Thyroid gland (tissue), 4 donors: ENCODE measurements at regions not wholly inside any gene's neighbourhood (a gene's known extent, or its start where the extent isn't known, plus 50 kb on each side); places are given as distances from the start of the nearest gene placed in this dataset.

Experiments used
- POLR2A ChIP-seq, 2 donors: fragments of 450-650 bp; IDR thresholded peaks; one replicate each; pipeline ENCODE4 v1.6.1; 2017; ENCODE audit warnings: antibody characterized with exemption in 2 of 2, mild to moderate bottlenecking in 2 of 2, moderate library complexity in 1 of 2
- TF ChIP-seq, protein P1 (sequence below), 6 experiments: fragments of 200-600 bp in 3 of 6; fragments of 450-650 bp in 3 of 6; sonication (generic) in 3 of 6; IDR thresholded peaks; one replicate each; pipeline ENCODE4 v1.5.1; 2016 to 2019; ENCODE audit warnings: antibody characterized with exemption in 6 of 6, mild to moderate bottlenecking in 2 of 6, inconsistent platforms in 1 of 6, moderate library complexity in 1 of 6

DNA sequence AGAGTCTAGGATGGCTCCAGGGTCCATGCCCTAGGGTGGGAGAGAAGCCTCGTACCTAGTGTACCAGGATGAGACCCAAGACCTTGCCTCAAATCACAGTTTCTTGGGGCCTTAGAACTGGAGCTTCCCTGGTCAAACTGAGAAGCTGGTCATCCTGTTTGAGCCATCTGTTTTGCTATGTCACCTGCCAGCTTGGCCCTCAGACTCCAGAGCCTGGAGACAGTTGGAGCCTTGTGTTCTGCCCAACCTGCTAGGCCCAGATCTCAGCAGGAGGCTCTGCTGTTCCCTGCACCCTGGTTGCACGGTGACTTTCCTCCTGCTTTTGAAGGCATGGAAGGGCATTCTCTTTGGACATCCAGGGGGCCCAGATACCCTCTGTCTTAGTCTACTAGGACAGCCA, 206.3 kb upstream of the ATP6AP2 start:
- TF ChIP-seq POLR2A (IDR thresholded peaks at IDR 0.05), result no peak
- TF ChIP-seq, protein P1, sequence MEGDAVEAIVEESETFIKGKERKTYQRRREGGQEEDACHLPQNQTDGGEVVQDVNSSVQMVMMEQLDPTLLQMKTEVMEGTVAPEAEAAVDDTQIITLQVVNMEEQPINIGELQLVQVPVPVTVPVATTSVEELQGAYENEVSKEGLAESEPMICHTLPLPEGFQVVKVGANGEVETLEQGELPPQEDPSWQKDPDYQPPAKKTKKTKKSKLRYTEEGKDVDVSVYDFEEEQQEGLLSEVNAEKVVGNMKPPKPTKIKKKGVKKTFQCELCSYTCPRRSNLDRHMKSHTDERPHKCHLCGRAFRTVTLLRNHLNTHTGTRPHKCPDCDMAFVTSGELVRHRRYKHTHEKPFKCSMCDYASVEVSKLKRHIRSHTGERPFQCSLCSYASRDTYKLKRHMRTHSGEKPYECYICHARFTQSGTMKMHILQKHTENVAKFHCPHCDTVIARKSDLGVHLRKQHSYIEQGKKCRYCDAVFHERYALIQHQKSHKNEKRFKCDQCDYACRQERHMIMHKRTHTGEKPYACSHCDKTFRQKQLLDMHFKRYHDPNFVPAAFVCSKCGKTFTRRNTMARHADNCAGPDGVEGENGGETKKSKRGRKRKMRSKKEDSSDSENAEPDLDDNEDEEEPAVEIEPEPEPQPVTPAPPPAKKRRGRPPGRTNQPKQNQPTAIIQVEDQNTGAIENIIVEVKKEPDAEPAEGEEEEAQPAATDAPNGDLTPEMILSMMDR (IDR thresholded peaks at IDR 0.05), result no peak
